ENCODE measurements at regions not wholly inside any gene's neighbourhood (a gene's known extent, or its start where the extent isn't known, plus 50 kb on each side); places are given as distances from the start of the nearest gene placed in this dataset.

DNA sequence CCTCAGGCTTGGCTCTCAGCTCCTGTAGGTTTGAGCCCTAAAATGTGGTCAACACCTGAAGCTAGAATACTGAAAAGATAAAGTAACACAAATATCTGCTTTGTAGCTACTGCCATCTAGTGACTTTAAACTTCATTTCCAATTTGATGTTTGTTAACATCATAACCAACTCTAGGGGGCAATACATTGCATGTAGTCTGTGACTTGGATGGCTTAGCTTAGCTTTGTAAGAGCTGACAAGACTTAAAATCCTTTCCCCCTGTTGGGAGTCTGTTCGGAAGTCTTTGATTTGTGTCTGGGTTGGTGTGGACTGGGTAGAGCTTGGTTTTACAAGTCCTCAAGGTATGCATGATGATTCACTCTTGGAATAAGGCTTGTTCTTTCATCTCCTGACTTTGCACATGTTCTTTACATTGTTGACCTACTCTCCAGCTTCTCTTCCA, 51.7 kb downstream of the SCN11A start:
- Histone ChIP-seq H3K27me3 (ENCODE audit: insufficient read depth, low read depth, severe bottlenecking) (peaks cover 18% of the 10 kb centered on the region), H3K9me3 (ENCODE audit: severe bottlenecking) (no peaks in the 10 kb centered on the region), H3K36me3 (no peaks in the 10 kb centered on the region), H3K4me3 (ENCODE audit: low read depth, low read length) (no peak overlapping the region), H3K27ac (no peak overlapping the region)
- TF ChIP-seq, protein P1, sequence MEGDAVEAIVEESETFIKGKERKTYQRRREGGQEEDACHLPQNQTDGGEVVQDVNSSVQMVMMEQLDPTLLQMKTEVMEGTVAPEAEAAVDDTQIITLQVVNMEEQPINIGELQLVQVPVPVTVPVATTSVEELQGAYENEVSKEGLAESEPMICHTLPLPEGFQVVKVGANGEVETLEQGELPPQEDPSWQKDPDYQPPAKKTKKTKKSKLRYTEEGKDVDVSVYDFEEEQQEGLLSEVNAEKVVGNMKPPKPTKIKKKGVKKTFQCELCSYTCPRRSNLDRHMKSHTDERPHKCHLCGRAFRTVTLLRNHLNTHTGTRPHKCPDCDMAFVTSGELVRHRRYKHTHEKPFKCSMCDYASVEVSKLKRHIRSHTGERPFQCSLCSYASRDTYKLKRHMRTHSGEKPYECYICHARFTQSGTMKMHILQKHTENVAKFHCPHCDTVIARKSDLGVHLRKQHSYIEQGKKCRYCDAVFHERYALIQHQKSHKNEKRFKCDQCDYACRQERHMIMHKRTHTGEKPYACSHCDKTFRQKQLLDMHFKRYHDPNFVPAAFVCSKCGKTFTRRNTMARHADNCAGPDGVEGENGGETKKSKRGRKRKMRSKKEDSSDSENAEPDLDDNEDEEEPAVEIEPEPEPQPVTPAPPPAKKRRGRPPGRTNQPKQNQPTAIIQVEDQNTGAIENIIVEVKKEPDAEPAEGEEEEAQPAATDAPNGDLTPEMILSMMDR (IDR thresholded peaks at IDR 0.05; ENCODE audit: low read depth, low read length) = peak; percentile 68
- no peak for DNase-seq

DNA sequence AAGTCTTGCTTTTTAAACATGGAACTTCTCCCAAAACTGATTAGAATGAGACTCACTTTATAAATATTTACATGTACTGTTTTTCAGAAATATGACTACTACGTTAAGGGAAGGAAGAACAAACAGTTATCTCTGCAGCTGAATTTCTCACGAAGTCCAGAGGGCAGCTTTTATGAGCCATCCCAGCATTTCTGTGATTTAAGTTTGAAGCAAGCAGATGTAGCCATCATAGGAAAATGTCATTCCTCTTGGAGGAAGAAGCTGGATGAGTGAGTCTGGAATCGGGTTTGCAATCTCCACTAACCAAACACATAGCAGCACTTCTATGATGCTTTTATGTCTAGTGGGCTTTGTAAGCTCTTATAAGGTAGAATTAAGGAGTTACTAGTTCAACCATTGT, 53.7 kb downstream of the SCN11A start:
- Histone ChIP-seq H3K36me3 (no peaks in the 10 kb centered on the region), H3K4me3 (ENCODE audit: low read depth, low read length) (no peak overlapping the region), H3K27ac (no peak overlapping the region), H3K27me3 (ENCODE audit: insufficient read depth, low read depth, severe bottlenecking) (peaks cover 23% of the 10 kb centered on the region), H3K9me3 (ENCODE audit: severe bottlenecking) (no peaks in the 10 kb centered on the region)
- TF ChIP-seq, protein P1 (IDR thresholded peaks at IDR 0.05; ENCODE audit: low read depth, low read length) = no peak
- DNase-seq = no peak

DNA sequence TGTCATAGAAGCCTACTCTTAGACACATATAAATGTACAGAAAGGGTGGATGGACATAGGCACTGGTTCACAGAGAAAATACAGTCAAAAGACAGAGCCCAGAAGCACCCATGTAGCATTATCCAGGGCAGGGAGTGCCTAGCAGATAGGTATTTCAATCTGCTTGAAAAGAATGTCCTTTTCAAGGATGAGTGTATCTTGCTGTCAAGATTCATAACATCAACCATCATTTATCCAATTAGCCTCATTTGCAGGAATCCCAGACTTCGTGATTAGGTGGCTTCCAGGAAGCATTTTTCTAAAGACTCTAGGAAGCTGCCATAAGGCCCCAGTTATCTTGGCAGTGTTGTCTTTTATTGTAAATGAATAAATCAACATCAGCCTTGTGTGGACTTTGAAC, 55.6 kb downstream of the SCN11A start:
- H3K4me3 ChIP-seq (ENCODE audit: low read depth, low read length) = no peak overlapping the region
- H3K27ac ChIP-seq = no peak overlapping the region
- H3K27me3 ChIP-seq (ENCODE audit: insufficient read depth, low read depth, severe bottlenecking) = peaks cover 20% of the 10 kb centered on the region
- H3K9me3 ChIP-seq (ENCODE audit: severe bottlenecking) = no peaks in the 10 kb centered on the region
- no peaks in the 10 kb centered on the region for H3K36me3 ChIP-seq
- no peak for DNase-seq
- TF ChIP-seq, protein P1 (IDR thresholded peaks at IDR 0.05; ENCODE audit: low read depth, low read length) = no peak

DNA sequence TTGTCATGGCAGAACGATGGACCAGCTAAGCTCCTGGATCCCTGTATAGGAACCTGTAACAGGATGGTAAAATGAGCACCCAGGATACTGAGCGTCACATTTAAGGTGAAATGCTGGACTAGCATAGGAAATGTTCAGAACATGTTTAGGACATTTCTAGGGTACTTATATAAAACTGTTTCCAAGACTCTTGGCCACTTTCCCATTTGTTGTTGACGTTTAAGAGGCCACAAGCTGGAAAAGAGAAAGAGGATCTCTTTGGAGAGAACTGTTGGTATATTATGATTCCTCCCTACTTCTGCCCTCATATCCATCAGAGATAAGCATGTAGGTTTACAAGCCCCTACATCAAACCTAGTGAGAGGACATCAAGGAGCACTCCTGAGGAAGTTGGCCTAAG, 57.5 kb downstream of the SCN11A start:
- TF ChIP-seq, protein P1 (IDR thresholded peaks at IDR 0.05; ENCODE audit: low read depth, low read length) = no peak

DNA sequence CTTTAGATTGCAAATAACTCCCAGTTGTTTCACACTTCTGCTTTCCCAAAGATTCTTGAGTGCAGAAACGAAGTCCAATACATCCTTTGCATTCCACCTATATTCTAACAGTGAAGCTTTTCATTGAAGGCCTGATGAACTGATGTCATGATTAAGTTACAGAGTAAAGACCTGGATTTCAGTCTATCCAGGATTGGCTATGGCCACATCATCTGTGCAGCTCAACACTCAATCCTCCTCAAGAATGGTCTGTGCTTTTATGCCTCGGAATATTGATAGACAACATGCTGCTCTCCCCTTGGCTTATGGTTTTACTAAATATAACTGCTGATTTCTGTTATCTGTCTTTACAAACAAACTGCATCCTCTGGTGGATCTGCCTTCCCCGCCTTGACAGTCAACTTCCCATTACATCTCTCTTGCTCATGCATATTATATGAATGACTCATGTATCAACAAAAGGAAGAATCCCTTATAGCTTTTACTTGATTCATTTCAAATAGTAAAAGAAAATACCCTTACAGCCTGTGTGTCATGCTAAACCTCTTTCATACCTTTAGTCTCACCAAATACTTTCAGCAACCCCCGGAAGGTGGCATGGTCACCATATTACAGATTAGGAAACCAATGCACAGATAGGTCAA, 59.5 kb downstream of the SCN11A start:
- Histone ChIP-seq H3K27ac (no peak overlapping the region), H3K36me3 (no peaks in the 10 kb centered on the region), H3K9me3 (ENCODE audit: severe bottlenecking) (no peaks in the 10 kb centered on the region), H3K4me3 (ENCODE audit: low read depth, low read length) (no peak overlapping the region), H3K27me3 (ENCODE audit: insufficient read depth, low read depth, severe bottlenecking) (peaks cover 21% of the 10 kb centered on the region)
- no peak for DNase-seq
- TF ChIP-seq, protein P1 (IDR thresholded peaks at IDR 0.05; ENCODE audit: low read depth, low read length) = no peak

More for the DNA sequence above, 57.5 kb downstream of the SCN11A start:
- Histone ChIP-seq H3K9me3 (ENCODE audit: severe bottlenecking) (no peaks in the 10 kb centered on the region), H3K4me3 (ENCODE audit: low read depth, low read length) (no peak overlapping the region), H3K36me3 (no peaks in the 10 kb centered on the region), H3K27ac (no peak overlapping the region), H3K27me3 (ENCODE audit: insufficient read depth, low read depth, severe bottlenecking) (peaks cover 18% of the 10 kb centered on the region)
- no peak for DNase-seq

DNA sequence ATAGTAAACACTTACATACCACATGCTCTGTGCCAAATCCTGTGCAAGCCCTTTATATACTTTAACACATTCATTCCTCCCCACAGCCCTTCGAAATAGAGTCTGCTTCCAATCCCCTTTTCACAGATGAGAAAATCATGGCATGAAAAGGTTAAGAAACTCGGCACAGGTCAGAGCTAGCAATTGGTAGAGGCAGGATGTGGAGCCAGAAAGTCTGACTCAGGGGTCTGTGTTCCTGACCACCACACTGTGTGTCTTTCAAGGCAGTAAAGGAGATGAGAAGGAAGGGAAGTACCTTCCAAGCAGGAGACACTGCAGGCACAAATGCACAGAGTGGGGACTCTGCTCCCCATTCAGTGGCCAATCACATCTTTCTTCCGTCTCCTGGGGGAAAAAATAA, 61.1 kb downstream of the SCN11A start:
- TF ChIP-seq, protein P1 (IDR thresholded peaks at IDR 0.05; ENCODE audit: low read depth, low read length) = no peak
- H3K9me3 ChIP-seq (ENCODE audit: severe bottlenecking) = no peaks in the 10 kb centered on the region
- DNase-seq = no peak

More for the DNA sequence above, 61.1 kb downstream of the SCN11A start:
- H3K4me3 ChIP-seq (ENCODE audit: low read depth, low read length) = no peak overlapping the region
- H3K36me3 ChIP-seq = no peaks in the 10 kb centered on the region
- peaks cover 33% of the 10 kb centered on the region for H3K27me3 ChIP-seq (ENCODE audit: insufficient read depth, low read depth, severe bottlenecking)
- H3K27ac ChIP-seq = no peak overlapping the region
